ENCODE measurements at regions not wholly inside any gene's neighbourhood (a gene's known extent, or its start where the extent isn't known, plus 50 kb on each side); places are given as distances from the start of the nearest gene placed in this dataset.
A peak's percentile ranks its signal among the peaks of the same experiment; 100 is the strongest.
"Not testable (repeated sequence)": the region's sequence is repeated elsewhere in the genome, so short reads cannot be mapped to it uniquely, and the experiment has no call there.

DNA sequence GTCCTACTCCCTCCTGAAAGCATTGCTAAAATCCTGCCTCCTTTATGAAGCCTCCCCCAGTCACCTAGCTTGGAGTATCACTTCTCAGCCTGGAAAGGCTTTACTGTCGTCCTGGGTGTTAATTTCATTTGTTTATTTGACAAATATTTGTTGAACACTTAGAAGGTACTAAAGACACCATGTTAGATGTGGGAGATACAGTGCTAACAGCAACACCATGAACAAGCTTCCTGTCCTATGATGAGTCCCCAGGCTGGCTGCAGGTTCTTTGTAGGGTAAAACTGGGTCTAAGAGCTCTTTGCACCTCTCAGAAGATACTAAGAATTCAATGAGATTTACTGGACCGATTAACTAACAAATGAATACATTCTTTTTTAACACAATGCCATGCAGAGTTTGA is 109.2 kb upstream of the TMEM170B start:
- no peak for ATAC-seq
- no peak for DNase-seq (ENCODE audit: low spot score)

GRCh38 chr6:11427723-11428245 is 109.8 kb upstream of the TMEM170B start:
- ATAC-seq = no peak

GRCh38 chr6:11427091-11427722 is 110.3 kb upstream of the TMEM170B start:
- DNase-seq (ENCODE audit: low spot score) = no peak

More at GRCh38 chr6:11427723-11428245, 109.8 kb upstream of the TMEM170B start:
- DNase-seq (ENCODE audit: low spot score) = no peak

GRCh38 chr6:11426571-11426970 is 111.0 kb upstream of the TMEM170B start:
- DNase-seq (ENCODE audit: low spot score) = no peak
- ATAC-seq = no peak

More at GRCh38 chr6:11427091-11427722, 110.3 kb upstream of the TMEM170B start:
- no peak for ATAC-seq

DNA sequence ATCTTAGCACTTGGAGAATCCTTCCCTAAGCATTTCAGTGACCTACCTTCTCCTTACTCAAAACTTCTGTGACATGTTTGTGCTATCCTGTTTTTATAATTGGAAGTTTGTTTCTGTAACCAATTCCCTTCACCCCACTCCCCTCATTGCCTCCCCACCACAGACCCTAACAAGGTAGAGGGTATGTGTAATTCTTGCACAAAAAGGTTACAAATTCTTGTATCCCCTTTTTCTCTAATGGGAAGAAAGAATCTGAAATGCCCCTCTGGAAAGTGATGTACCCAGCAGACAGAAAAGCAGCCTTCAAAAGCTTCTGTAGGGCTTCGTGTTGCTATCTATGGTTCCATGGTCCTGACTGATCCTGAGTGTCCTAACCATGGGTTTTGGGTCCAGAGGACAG is 111.7 kb upstream of the TMEM170B start:
- ATAC-seq (no peak), DNase-seq (ENCODE audit: low spot score) (no peak)

DNA sequence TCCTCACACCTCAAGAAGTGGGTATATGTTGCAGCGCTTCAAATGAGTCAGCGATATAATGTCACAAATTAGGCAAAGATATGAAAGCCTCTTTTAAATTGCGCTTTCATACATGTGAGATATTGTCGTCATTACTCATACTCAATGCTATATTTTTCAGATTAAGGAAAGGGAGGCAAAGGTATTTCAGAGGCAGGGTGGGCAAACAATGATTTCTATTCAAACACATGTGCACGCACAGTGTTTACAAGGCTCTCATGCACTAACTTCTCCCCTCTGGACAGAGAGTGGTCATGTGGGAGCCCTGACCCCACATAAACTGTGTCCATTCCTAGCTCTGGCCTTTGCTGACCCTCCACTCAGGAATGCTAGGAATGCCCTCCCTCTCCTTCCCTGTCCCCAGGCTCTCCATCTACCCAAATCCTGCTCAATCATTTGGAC is 112.1 kb upstream of the TMEM170B start:
- ATAC-seq (no peak), DNase-seq (ENCODE audit: low spot score) (no peak)

DNA sequence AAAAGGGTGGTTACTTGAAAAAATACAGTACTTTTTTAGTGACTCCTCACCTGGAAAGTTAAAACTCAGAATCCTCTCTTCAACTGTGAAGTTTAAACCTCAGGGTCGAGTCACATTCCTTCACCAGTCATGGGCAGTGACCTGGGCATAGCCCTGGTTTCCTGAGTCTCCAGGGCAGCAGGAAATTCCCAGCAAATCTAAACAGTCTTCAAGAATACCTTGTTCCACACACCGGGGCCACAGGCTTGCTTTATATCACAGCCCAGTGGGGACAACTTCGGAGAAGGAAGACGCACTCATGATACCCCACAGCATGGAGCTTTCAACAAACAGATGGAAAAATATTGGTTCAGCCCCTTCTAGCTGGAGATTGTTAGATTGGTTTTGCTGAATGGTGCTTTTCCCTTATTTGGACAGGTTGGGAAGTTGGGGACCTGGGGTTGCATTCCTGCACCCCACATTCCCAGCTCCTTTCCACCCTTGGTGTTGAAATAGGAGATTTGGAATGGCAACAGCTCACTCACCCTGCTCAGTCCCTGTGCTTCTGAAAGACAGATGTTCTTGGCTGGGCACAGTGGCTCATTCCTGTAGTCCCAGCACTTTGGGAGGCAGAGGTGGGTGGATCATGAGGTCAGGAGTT is 113.0 kb upstream of the TMEM170B start:
- DNase-seq (ENCODE audit: low spot score) = no peak
- ATAC-seq = no peak

- ATAC-seq (no peak), DNase-seq (ENCODE audit: low spot score) (no peak)
Observed at GRCh38 chr6:11423667-11424066, 113.9 kb upstream of the TMEM170B start.

- DNase-seq (ENCODE audit: low spot score) (no peak), ATAC-seq (no peak)
Observed at GRCh38 chr6:11423072-11423471, 114.5 kb upstream of the TMEM170B start.

- DNase-seq (ENCODE audit: low spot score) = no peak
- ATAC-seq = no peak
Observed at GRCh38 chr6:11419763-11420453, 117.6 kb upstream of the TMEM170B start.

- DNase-seq (ENCODE audit: low spot score) (no peak), ATAC-seq (no peak)
Observed at GRCh38 chr6:11418290-11418905, 119.2 kb upstream of the TMEM170B start.

GRCh38 chr6:11416936-11417576 is 120.5 kb upstream of the TMEM170B start:
- DNase-seq (ENCODE audit: low spot score) (no peak), ATAC-seq (no peak)

DNA sequence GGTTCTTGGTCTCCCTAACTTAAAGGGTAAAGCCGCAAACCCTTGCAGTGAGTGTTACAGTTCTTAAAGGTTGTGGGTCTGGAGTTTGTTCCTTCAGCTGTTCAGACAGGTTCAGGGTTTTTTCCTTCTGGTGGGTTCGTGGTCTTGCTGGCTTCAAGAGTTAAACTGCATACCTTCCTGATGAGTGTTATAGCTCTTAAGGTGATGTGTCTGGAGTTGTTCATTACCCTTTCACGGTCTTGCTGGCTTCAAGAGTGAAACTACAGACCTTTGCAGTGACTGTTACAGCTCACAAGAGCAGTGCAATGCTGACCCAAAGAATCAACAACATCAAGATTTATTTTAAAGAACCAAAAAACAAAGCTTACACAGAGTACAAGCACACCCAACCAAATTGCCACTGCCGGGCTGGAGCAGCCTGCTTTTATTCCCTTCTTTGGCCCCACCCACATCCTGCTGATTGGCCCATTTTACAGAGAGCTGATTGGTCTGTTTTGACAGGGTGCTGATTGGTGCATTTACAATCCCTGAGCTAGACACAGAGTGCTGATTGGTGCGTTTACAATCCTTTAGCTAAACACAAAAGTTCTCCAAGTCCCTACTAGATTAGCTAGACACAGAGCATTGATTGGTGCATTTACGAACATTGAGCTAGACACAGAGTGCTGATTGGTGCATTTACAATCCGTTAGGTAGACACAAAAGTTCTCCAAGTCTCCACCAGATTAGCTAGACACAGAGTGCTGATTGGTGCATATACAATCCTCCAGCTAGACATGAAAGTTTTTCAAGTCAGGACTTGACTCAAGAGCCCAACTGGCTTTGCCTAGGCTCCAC is 121.2 kb upstream of the TMEM170B start:
- DNase-seq (ENCODE audit: low spot score); ATAC-seq: not testable (repeated sequence)

GRCh38 chr6:11415557-11415956 is 122.0 kb upstream of the TMEM170B start:
- no peak for ATAC-seq

DNA sequence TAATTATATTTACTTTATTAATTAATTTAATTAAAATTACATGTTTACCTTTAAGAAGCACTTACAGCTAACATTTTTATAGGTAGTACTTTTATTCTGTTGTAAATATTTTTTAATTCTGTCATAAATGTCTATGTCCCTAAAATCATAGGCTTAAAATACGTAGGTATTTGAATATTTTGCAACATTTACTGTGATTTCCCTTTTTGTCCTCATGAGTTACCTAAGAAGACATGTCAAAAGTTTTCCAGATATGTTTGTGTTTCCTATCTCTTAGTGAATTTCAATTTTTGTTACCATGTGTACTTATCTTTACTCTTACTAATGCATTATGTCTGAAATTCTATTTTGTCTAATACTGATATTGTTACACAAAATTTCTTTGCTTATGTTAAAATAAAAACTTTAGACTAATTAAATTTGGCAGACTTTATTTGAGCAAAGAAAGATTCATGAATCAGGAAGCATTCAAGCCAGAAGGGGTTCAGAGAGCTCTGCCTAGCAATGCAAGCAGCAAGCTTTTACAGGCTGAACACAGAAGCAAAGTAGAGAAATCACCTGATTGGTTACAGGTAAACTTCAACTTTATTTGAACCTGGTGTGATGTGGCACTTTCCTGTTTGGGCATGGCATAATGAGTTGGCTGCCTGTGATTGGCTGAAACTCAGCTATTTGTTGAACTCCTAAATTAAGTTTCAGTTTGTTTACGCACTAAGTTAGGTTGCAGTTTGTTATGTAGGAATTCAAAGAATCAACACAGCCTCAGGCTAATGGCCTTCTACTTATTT is 123.2 kb upstream of the TMEM170B start:
- peak; percentile 87 for ATAC-seq
- no peak for DNase-seq (ENCODE audit: low spot score)

More at GRCh38 chr6:11415557-11415956, 122.0 kb upstream of the TMEM170B start:
- DNase-seq (ENCODE audit: low spot score) = no peak

DNA sequence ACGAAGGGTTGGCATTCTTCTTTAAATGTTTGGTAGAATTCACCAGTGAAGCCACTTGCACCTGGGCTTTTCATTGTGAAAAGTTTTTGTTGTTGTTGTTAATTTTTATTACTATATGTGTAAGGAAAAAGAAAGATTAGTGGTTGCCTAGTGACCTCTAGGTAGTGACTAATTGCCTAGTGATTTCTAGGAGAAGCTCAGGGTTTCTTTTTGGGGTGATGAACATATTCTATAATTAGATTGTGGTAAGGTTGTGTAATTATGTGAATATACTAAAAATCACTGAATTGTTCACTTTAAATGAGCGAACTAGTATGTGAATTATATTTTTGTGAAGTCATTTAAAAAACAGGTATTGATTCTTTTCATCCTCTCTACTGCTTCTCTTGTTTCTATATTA is 123.8 kb upstream of the TMEM170B start:
- ATAC-seq = no peak

DNA sequence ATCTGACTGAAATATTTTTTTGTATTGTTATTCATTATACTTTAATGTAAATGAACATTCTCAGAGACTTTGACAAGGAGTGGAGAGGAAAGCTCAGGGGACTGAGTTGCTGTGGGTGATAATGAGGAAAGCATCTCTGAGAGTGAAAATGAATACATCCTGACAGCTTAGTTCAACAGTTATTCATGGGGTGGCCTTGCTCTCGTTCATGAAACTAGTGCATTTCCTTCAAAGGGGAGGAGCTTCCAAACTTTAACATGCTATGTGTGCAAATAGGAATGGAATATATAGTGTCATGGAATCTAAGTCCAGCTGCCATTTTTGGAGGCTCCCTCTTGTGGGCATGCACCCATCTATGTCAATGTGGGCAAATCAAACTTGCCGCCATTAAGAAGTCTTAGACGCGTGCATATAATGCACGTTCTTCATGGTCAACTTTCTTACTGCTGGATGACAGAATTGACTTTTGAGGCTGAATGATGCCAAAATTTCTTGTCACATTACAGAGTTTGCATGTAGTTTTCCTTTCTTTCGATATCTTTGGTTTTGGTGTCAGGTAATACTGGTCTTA is 124.3 kb upstream of the TMEM170B start:
- DNase-seq (ENCODE audit: low spot score) (no peak), ATAC-seq (no peak)

More for the DNA sequence above, 123.8 kb upstream of the TMEM170B start:
- DNase-seq (ENCODE audit: low spot score) = no peak

- no peak for DNase-seq (ENCODE audit: low spot score)
- ATAC-seq = no peak
Observed at GRCh38 chr6:11412616-11413015, 124.9 kb upstream of the TMEM170B start.

GRCh38 chr6:11412011-11412424 is 125.5 kb upstream of the TMEM170B start:
- ATAC-seq = no peak
- no peak for DNase-seq (ENCODE audit: low spot score)

All from left lobe of liver (tissue), 2 donors.